ENCODE measurements at regions not wholly inside any gene's neighbourhood (a gene's known extent, or its start where the extent isn't known, plus 50 kb on each side); places are given as distances from the start of the nearest gene placed in this dataset.
"Not testable (repeated sequence)": the region's sequence is repeated elsewhere in the genome, so short reads cannot be mapped to it uniquely, and the experiment has no call there.

- DNase-seq: no peak
Measured at GRCh38 chr20:1810572-1810925, 84.7 kb upstream of the SIRPA start.

- DNase-seq: peak; percentile 56
Measured at GRCh38 chr20:1809611-1810510, 85.3 kb upstream of the SIRPA start.

GRCh38 chr20:1809131-1809572, 86.1 kb upstream of the SIRPA start:
- peak; percentile 68 for DNase-seq

GRCh38 chr20:1808101-1808500, 87.1 kb upstream of the SIRPA start:
- DNase-seq: no peak

DNA sequence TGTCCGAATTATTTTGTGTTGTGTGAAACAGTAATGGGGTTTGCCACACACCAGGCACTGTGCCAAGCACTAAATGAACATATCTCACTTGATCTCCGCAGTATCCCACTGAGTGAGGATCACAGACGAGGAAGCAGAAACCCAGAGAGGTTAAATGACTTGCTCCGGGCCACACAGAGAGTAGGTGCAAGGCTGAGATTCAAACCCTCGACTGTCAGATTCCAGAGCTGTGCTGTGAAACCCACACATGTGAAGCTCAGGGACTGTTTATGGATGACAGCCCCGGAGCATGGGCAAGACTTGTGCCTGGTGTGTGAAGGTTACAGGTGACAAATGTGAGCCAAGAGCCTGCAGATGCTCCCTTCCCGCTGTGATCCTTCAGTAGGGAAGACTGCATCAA, 87.8 kb upstream of the SIRPA start:
- no peak for DNase-seq

DNA sequence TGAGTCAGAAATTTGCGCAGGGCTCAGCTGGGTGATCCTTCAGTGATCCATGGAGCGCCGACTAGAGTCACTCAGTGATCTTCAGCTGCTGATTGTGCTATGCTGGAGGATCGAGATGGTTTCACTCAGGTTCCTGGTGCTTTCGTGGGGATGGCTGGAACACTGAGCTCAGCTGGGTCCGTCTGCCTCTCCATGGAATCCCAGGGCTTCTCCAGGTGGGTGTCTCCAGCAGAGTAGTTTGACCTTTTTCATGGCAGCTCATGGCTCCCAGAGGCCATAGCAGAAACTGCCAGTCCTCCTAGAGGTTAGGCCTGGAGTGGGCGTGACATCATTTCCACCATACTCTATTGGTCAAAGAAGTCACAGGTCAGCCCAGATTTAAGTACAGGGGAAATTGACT, 88.8 kb upstream of the SIRPA start:
- no peak for DNase-seq

DNA sequence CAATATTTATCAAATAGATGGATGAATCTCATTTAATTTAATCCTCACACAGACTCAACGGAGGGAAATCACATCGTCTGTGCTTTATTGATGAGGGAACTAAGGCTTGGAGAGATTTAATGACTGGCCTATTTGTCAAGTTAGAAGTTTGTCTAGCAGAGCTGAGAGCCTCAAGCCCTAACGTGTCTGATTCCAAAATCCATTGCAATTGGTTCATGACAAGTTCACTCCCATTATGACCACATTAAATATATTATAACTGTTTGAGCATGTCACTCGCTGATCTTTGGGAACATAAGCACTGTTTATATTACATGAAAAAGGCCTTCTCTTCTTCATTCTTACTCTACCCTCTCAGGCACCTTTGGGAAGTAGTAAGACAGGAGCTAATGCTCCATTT, 89.4 kb upstream of the SIRPA start:
- no peak for DNase-seq

GRCh38 chr20:1805161-1805581, 90.0 kb upstream of the SIRPA start:
- peak; percentile 52 for DNase-seq

- no peak for DNase-seq
Measured at GRCh38 chr20:1804554-1804956, 90.7 kb upstream of the SIRPA start.

DNA sequence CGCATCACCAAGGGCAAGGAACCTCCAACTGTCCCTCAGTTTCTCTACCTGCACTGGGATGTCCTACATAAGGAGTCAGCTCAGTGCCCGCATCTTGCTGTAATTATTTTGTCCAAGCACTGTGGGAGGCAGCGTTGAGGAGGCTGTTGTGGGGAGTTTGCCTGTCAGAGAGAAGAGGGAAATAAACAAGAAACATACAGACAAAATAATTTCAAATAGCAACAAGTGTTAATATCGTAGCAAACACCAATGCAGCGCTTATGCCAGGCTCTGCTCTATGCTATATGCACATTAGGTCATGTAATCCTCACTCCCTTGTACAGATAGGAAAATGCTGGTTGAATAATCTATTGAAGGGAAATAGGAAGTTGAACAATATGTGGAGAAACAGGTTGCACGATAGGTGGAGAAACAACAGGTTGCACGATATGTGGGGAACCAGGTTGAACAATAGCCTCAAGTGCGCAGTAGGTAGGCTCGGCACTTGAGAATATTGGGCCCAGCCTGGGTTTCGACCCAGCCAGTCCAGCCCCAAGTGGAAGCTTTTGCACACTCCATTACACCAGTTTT, 91.2 kb upstream of the SIRPA start:
- no peak for DNase-seq

GRCh38 chr20:1803061-1803931, 91.9 kb upstream of the SIRPA start:
- DNase-seq: no peak

DNA sequence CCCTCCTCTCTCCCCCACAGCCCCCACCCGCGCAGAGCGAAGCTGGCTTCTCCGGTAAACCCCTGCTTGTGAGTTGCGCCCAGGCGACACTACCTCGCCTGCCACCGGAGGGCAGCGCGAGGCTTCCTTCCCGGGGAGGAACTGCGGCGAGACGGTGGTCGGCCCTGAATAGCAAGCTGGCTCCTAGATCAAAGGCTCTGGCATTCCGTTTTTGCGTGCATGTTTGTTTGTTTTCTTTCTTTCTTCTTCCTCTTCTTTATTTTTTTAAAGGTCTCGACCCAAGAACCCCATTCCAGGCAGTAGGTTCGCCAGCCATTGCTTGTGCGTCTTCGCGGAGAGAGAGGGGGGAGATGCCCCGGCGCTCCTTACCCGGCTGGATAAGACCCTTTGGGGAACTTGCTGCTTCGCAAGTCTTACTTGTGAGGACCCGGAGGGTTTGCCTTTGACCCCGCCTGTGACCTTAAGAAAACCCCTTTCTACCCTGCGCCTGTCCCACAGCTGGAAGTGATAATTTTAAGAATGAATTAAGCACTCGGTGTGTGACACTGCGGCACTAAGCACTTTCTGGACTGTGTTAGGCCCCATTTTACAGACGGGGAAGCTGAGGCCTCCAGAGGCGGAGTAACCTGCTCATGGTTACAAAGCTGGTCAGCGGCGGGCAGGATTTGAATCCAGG, 92.7 kb upstream of the SIRPA start:
- no peak for DNase-seq

DNA sequence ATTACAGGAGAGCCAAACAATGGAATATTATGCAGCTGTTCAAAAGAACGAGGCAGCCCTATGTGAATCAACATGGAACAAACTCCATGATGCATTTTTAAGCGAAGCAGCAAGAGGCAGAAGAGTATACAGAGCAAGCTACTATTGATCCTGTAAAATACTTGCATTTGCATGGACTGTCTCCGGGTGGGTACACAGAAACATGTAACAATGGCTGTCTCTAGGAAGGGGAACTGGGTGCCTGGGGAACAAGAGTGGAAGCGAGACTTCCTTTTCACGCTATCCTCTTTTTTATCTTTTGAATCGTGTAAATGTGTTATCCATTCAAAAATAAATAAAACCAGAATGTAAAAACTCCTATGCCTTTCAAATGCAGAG, 93.3 kb upstream of the SIRPA start:
- DNase-seq: no peak

GRCh38 chr20:1801225-1801928, 93.8 kb upstream of the SIRPA start:
- no peak for DNase-seq

DNA sequence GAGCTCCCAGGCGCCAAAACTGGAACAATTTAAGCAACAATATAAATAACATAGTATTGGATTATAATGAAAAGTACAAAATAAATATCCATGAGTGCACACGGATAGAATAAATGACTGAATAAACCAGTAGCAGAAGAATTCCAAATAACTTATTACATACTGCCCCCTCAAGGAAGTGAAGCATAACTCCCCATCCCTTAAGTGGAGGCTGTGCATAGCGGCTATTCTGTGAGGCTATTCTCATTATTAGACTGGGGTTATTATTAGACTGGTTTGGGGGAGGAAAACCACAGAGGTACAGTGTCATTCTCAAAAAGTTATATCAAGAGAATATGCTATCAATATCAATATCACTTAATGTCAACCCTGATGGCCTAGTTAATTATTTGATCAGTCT, 94.4 kb upstream of the SIRPA start:
- DNase-seq: no peak

- DNase-seq: no peak
Measured at GRCh38 chr20:1800180-1800579, 95.0 kb upstream of the SIRPA start.

DNA sequence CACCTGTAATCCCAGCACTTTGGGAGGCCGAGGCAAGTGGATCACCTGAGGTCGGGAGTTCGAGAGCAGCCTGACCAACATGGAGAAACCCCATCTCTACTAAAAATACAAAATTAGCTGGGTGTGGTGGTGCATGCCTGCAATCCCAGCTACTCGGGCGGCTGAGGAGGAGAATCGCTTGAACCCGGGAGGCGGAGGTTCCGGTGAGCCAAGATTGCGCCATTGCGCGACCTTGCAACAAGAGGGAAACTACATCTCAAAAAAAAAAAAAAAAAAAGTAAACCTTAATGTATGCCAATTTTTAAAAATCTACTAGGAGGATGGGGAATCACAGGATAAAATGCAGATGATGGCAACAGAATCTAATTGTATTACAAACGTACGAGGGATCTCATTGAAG, 95.5 kb upstream of the SIRPA start:
- DNase-seq: not testable (repeated sequence)

GRCh38 chr20:1798982-1799381, 96.2 kb upstream of the SIRPA start:
- no peak for DNase-seq

GRCh38 chr20:1793821-1794220, 101.4 kb upstream of the SIRPA start:
- no peak for DNase-seq

DNA sequence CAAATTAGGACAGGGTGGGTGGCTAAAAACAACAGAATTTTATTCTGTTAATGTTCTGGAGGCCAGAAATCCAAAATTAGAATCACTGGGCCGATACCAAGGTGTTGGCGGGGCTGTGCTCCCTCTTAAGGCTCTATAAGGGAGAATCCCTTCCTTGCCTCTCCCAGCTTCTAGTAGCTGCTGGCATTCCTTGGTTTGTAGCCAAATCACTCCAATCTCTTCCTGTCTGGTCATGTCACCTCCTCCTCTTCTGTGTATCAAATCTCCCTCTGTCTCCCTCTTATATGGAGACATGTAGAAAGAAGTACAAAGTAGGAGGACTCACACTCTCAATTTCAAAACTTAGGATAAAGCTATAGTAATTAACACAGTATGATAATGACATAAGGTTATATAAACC, 102.9 kb upstream of the SIRPA start:
- no peak for DNase-seq

DNA sequence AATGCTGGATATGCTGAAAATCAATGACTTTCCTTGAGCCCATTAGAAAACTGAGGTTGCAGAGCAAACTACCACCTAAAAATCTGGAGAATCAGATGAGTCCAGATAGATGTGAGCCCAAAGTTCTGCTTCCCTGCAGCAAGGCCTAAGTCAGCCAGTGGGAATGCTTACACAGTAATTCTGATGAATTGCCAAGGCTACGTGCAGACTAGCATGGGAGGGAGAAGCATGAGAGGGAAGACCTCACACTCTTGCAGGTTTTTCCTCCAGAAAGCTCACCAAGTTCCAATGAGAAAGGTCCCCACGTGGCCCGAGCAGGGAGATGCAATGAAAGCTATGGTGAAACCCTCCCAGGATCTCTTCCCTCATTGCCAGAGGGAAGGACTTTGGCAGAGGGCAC, 104.8 kb upstream of the SIRPA start:
- DNase-seq: no peak

DNA sequence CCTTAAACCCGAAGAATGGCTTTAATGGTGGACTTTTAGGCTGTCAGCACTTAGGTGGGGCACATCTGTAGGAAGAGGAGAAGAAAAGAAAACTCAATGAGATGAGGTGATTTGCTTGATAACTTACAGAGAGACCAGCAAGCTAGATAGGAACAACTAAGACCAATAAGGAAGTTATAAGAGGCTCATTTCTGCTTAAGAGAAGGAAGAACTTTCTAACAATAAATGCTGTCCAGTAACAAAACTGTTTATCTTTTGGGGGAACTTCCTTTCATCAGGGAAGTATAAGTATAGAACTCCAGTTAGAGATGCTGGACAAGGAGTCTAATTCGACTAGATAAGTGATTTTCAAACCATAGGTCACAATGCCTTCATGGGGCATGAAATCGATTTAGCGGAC, 107.2 kb upstream of the SIRPA start:
- no peak for DNase-seq

DNA sequence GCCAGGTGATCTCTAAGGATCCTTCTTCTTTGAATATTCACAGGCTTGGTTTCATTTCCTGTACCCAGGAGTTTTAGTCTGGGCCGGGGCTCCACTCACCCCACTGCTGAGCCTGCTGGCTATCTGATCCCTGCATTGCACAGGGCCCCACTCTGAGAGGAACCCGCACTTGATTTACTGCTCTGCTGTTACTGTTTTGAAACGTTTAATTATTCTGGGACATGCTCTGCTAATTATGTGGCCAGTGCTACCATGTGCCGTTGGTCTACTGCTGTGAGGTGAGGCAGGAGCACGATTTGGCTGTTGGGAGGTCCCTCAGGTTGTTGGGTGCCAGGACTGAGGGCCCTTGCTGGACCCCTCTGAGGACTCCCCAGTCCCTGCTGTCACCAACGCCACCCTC, 108.7 kb upstream of the SIRPA start:
- DNase-seq: no peak

Measured in NCI-H226 (cell line).